KBM-7 (cell line): ENCODE measurements at regions not wholly inside any gene's neighbourhood (a gene's known extent, or its start where the extent isn't known, plus 50 kb on each side); places are given as distances from the start of the nearest gene placed in this dataset.
"Not testable (repeated sequence)": the region's sequence is repeated elsewhere in the genome, so short reads cannot be mapped to it uniquely, and the experiment has no call there.

Source experiments
- DNase-seq: peaks from one replicate; pipeline ENCODE4 v3.0.0-alpha.2; 2015
- in situ Hi-C: fragments of 300-500 bp; cut with MboI; formaldehyde crosslinking; loops from 2 replicates; pipeline ENCODE4 v1.14.3; 2020; ENCODE audit warnings: low sequenced_read_pairs, low pct_unique_long_range_greater_than_20kb, mixed read lengths

DNA sequence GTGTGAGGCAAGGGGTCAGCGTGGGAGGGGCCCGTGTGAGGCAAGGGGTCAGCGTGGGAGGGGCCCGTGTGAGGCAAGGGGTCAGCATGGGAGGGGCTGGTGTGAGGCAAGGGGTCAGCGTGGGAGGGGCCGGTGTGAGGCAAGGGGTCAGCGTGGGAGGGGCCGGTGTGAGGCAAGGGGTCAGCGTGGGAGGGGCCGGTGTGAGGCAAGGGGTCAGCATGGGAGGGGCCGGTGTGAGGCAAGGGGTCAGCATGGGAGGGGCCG lies 119.2 kb downstream of the SEPTIN14 start:
- DNase-seq, in situ Hi-C loops: not testable (repeated sequence)

DNA sequence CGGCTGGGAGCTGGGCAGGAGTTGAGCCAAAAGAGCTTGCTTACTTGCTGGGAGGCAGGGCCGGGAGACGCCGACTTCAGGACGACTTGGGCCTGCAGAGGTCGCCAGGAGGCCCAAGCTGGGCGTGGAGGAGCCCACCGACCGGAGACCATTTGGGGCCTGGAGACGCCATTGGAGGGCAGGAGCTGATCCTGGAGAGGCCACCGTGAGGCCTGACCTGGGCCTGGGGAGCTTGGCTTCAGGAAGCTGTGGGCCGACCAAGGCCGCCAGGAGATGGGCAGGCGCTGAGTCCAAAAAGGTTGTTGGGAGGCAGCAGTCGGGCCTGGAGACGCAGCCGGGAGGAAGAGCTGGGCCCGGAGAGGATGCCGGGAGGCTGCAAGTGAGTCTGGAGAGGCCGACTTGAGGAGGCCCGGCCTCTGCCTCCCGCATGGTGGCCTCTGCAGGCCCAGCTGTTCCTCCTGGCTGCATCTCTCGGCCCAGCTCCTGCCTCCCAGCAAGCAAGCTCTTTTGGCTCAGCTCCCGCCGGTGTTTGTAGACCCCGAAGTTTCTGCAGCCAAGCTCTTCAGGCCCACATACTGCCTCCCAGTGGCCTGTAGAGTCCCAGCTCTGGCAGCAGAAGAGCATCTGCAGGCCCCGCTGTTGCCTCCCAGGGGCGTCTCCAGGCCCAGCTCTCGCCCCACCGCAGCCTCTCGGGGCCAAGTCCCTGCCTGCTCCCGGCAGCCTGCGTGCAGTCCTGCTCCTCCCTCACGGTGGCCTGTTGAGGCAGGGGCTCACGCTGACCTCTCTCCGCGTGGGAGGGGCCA lies 119.7 kb downstream of the SEPTIN14 start:
- in situ Hi-C loops, DNase-seq: not testable (repeated sequence)

DNA sequence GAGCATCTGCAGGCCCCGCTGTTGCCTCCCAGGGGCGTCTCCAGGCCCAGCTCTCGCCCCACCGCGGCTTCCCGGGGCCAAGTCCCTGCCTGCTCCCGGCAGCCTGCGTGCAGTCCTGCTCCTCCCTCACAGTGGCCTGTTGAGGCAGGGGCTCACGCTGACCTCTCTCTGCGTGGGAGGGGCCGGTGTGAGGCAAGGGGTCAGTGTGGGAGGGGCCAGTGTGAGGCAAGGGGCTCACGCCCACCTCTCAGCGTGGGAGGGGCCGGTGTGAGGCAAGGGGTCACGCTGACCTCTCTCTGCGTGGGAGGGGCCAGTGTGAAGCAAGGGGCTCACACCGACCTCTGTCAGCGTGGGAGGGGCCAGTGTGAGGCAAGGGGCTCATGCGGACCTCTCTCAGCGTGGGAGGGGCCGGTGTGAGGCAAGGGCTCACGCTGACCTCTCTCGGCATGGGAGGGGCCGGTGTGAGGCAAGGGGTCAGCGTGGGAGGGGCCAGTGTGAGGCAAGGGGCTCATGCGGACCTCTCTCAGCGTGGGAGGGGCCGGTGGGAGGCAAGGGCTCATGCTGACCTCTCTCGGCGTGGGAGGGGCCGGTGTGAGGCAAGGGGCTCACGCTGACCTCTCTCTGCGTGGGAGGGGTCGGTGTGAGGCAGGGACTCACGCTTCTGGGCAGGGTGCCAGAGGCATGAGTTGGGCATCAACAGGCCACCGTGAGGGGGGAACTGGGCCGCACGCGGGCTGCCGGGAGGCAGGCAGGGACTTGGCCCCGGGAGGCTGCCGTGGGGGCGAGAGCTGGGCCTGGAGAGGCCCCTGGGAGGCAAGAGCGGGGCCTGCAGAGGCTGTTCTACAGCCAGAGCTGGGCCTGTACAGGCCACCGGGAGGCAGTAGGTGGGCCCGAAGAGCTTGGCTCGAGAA lies 120.6 kb downstream of the SEPTIN14 start:
- DNase-seq, in situ Hi-C loops: not testable (repeated sequence)

DNA sequence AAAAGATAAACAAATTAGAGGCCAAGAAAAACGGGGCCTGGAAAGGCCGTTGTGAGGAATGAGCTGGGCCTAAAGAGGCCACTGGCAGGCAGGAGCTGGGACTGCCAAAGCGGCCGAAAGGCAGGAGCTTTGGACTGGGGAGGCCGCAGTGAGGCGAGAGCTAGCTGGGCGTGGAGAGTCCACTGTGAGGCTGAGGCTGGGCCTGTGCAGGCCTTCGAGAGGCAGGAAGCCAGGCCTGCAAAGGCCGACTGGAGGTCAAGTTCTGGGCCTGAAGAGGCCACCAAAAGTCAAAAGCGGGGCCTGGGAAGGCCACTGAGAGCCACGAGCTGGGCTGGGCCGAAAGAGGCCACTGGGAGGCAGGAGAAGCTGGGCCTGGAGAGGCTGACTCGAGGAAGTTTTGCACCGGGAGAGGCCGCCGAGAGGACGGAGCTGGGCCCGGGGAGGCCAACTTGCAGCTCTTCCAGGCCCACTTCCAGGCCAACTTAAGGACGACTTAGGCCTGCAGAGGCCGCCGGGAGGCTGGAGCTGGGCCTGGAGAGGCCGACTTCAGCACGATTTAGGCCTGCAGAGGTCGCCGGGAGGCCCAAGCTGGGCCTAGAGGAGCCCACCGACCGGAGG lies 121.8 kb downstream of the SEPTIN14 start:
- DNase-seq, in situ Hi-C loops: not testable (repeated sequence)

DNA sequence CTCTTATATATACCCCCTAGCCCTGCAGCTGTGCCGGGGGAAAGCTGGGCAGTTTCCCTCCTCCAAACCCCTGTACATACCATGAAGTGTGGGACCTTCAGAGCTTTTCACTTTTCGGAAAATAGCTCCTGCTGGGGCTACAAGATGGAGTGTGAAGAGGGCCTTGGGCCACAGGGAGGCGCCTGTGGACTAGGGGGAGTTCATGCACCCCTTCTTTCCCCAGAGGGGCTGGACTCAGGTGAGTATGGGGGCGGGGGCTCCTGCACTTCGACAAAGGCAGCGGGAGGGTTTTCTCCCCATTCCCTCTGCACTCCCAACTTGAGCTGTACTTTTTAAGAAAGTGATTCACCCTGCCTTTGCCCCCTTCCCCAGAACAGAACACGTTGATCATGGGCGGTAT lies 122.5 kb downstream of the SEPTIN14 start:
- in situ Hi-C loops, DNase-seq: not testable (repeated sequence)

DNA sequence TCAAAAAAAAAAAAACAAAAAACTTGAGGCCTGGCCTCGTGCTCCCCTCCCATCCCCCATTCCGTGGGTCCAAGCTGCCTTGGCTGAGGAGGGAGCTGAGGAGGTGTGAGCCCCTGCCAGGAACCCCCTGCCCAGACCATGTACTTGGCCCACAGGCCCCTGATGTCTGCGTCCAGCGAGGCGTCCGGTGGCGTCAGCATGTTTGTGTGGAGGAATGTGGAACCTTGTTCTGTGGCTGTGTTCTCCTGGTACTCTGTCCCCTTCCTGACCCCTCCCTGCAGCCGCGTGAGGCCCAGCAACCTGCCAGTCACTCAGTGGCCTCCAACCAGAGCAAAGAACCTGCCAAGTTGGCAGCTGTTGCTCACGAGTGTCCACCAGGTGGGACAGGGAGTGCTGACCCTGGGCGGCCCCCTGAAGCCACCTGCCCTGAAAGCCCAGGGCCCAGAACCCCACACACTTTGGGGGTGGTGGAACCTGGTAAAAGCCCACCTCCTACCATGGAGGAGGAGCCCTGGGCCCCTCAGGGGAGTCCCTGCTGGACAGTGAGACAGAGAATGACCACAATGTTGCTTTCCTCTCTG lies 125.8 kb downstream of the SEPTIN14 start:
- DNase-seq, in situ Hi-C loops: not testable (repeated sequence)

DNA sequence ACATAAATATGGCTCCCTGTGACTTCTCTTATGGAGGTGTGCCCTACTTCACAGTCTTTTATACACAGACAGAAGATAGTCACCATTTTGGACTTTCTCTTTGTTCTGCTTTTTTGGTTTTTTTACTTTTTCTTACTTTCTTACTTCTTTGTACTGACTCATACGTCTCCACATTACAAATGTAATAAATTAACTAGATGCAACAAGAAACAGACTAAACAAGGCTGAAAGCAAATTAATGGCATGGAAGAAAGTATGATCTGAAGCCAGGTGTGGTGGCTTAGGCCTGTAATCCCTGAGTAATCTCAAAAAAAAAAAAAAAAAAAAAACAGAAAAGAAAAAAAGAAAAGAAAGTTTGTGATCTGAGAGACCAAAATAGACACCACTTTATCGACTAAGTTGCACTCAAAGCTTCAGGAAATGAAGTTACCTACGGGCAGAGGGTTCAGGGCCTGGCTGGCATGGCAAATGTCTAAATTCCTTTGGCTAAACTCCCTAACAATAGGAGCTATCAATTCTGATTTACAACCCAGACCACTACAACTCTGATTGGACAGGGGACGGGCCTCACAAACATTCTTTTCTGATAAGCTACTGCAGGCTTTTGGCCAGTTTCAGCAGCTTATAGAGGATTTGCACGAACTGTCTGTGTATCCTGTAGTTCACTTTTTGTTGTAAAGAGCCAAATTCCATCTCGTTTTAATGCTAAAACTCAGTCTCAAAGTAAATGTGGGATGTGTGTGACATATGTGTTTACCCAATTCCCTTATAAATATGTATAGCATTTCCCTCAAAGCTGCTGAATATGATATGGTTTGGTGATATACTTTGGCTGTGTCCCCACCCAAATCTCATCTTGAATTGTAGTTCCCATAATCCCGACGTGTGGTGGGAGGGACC lies 129.1 kb downstream of the SEPTIN14 start:
- in situ Hi-C loops, result no loop called here
- no peak for DNase-seq

DNA sequence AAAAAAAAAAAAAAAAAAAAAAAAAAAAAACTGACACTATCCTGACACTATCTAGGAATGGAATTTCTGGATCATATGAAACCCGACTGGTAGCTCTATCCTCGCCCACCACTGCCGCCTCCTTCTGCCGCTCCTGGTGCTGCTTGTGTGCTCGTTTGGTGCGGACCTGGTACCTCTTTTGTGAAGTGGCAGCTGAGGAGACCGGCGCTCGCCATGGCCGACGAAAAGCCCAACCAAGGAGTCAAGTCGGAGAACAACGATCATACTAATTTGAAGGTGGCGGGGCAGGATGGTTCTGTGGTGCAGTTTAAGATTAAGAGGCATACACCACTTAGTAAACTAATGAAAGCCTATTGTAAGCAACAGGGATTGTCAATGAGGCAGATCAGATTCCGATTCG lies 130.6 kb downstream of the SEPTIN14 start:
- in situ Hi-C loops, result no loop called here

DNA sequence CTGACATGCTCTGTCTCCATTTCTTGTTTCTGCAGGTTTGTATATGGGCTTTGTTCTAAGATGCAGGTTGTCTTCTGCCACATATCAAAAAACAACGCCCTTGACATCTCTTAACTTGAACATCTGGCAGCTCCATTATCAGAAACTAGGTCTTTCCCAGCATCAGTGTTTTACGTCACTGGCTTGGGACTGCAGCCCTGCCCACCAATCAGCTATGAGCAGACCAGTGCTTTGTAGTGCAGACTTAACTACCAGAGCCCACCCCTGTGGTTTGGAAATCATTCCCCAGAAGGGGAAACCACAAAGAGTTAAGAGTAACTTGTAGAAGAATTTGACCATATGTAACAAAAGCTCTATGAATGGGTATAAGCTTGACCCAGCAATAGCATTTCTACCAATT lies 132.4 kb downstream of the SEPTIN14 start:
- no peak for DNase-seq
- in situ Hi-C loops, result no loop called here

More for the DNA sequence above, 130.6 kb downstream of the SEPTIN14 start:
- no peak for DNase-seq

DNA sequence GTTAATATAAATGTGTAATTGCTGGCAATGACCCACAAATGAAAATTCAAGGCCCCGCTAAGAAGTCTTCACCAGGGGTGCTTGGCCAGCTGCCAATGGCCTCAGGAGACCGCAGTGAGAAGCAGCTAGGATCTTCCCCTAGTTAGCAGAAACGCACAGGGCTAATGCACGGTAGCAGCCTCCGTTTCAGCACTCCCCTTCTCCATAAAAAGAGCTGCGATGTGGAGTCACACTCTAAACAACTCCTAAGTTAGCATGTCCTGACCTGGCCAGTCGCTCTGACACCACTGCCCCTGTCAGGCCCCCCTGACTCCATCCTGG lies 139.0 kb downstream of the SEPTIN14 start:
- in situ Hi-C loops, result no loop called here
- no peak for DNase-seq

DNA sequence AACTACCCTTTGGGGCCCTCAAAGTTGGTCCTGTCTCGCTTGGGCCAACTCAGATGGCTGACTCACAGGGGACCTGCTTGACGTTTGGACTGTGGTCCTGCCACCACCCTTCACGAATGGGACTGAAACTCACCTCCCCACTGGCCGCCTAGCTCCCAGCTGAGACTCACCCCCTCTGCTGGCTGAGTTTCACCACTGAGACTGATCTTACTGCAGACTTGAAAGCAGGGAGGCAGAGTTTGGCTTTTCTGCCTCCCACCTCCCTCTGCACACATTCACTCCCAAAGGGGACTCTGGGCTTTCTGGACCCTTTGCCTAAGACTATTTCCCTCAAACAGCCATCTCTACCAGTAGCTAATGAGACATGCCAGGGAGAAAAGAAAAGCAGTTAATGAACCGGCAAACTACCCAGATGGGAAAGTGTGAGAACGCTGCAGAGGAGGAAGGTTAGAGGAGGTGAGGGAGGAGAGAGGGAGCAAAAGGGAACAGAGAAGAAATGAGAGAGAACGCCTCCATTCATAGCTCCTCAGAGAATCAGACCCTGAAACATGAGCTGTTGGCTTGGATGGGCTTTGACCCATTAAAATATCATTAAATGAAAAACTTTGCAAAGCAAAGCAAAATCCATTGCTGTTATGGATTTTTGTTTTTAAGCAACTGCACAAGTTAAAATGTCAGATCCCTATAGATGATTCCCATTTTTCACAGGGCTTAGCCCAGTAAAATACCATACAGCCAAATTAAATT lies 139.5 kb downstream of the SEPTIN14 start:
- in situ Hi-C loops, DNase-seq: not testable (repeated sequence)

DNA sequence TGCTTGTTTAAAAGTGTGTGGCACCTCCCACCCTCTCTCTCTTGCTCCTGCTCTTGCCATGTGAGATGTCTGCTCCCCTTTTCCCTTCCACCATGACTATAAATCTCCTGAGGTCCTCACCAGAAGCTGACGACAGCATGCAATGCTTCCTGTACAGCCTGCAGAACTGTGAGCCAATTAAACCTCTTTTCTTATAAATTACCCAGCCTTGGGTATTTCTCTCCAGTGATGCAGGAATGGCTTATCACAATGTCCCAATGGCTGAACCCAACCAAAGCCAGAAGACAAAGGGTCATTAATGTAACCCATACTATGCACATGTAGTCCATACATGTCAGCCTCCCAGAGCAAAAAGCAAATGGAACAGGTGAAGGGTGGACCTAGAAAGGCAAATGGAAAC lies 141.5 kb downstream of the SEPTIN14 start:
- in situ Hi-C loops, DNase-seq: not testable (repeated sequence)

DNA sequence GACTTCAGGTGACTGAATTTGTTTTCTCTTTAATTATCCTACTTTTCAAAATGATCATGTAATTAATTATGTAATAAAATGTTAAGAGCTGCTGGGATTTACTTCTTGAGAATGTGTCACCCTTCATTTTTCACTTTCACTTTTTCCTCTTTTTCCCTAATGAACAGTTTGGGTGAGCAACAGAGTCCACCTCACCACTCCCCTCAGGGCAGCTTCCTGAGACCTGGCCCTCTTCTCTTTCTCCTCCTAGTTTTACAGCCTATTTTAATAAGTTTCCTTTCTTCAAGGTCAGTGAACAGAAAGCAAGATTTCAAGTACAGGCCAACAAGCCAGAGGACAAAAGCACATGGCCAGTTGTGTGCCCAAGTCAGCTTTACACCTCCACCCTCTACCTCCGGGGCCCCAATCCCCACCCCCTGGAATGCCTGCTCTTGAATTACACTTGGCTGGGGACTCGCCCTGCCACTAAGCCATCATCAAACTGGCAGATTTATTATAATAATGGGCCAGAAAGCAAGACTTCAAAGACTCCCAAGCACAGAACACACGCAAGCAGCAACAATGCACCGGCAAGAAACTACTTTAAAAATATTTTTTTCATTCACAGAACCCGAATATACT lies 143.1 kb upstream of the VOPP1 start:
- in situ Hi-C loops, result not testable (repeated sequence)

DNA sequence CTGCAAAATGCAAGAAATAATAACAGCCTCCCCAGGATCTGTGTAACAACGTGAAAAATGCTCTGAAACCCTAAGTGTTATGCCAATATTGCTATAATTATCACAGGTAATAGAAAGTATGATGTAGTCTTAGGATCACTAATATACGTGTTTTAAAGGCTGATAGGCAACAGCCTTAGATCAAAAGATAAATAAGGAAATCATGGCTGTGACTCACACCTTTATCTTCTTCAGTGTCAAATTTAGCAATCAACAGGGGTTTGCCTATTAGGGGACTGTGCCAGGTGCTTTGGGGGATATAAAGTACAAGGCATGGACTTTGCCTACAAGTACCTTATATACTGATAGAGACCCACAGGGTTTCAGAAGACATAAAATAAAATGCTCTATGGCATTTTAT lies 142.1 kb upstream of the VOPP1 start:
- in situ Hi-C loops, DNase-seq: not testable (repeated sequence)

More for the DNA sequence above, 143.1 kb upstream of the VOPP1 start:
- DNase-seq, result not testable (repeated sequence)

DNA sequence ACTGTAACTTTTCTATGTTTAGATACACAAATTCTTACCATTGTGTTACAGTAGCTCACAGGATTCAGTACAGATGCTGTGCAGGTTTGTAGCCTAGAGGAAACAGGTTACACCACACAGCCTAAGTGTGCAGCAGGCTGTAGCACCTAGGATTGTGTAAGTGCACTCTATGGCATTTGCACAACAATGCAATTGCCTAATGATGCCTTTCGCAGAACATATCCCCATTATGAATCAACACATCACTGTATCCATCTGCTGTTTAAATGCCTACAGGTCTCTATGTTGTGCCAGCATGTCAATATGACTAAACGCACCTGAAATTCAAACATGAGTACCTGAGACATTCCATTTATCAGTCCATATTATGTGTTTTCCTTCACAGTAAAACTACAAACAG lies 138.0 kb upstream of the VOPP1 start:
- in situ Hi-C loops, DNase-seq: not testable (repeated sequence)

DNA sequence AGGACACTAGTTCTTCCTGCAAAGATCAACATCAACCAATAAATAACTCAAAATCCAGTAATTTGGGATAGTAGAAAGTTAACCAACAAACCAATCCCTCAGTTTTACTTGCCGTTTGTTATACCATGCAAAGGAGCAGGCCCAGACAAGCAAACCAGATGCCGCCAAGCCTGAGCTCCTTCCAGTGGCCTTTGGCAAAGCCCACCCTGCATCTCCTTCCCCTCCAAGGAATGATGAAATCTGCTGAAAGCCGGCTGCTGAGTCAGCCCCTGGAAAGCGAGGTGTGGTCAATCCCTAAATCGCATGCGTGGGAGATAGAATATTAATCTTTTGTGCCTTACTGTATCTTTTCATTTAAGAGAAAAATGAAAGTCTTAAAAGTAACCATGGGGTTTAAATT lies 135.7 kb upstream of the VOPP1 start:
- in situ Hi-C loops, result not testable (repeated sequence)

DNA sequence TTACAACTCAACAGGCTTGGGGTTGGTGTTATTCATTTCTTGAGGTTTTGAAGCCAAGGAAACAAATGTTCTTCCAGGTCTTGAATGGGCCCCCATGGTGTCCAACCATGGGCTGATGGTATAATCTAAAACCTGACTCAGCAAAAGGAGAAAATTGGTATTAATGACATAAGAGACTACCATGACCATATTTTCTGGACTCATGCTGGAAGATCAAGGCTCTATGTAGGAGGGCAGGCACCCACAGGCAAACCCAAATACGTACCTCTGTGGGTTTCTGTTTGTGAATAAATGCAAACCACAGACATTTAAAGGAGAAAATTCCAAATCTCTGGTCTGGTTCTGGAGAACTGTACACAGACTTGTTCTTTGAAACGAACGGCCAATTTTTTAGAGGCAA lies 135.1 kb upstream of the VOPP1 start:
- DNase-seq, in situ Hi-C loops: not testable (repeated sequence)

More for the DNA sequence above, 135.7 kb upstream of the VOPP1 start:
- not testable (repeated sequence) for DNase-seq
